Astrocyte (in vitro differentiated cells and primary cell): ENCODE measurements at regions not wholly inside any gene's neighbourhood (a gene's known extent, or its start where the extent isn't known, plus 50 kb on each side); places are given as distances from the start of the nearest gene placed in this dataset.

Source experiments
- DNase-seq: peaks from one replicate; pipeline ENCODE4 v3.0.0-alpha.2; 2010; ENCODE audit warnings: low read depth
- FAIRE-seq: peaks from 2 replicates; lab custom pipeline; 2011; peaks lifted over from hg19 to GRCh38; lab: Jason Lieb, UNC
- H2AFZ ChIP-seq: 2 replicates; pipeline ENCODE4 v1.6.0; 2012; ENCODE audit warnings: low read depth, low read length, inconsistent platforms
- H3K27ac ChIP-seq: 2 replicates; pipeline ENCODE4 v1.5.1; 2011; ENCODE audit warnings: low read depth, low read length, inconsistent platforms
- H3K27me3 ChIP-seq: 2 replicates; pipeline ENCODE4 v1.6.0; 2011; ENCODE audit warnings: low read length, inconsistent platforms; ENCODE audit not compliant: insufficient read depth
- H3K36me3 ChIP-seq: 2 replicates; pipeline ENCODE4 v1.5.1; 2011; ENCODE audit warnings: low read length, inconsistent platforms; ENCODE audit not compliant: insufficient read depth
- H3K4me1 ChIP-seq: 2 replicates; pipeline ENCODE4 v1.5.1; 2011; ENCODE audit warnings: low read length, inconsistent platforms; ENCODE audit not compliant: insufficient read depth
- H3K4me2 ChIP-seq: 2 replicates; pipeline ENCODE4 v1.6.0; 2012; ENCODE audit warnings: low read length, inconsistent platforms
- H3K4me3 ChIP-seq: 2 replicates; pipeline ENCODE4 v1.5.1; 2011; ENCODE audit warnings: low read depth, mild to moderate bottlenecking, low read length, inconsistent platforms; ENCODE audit not compliant: insufficient read depth
- H3K79me2 ChIP-seq: 2 replicates; pipeline ENCODE4 v1.6.0; 2012; ENCODE audit warnings: mild to moderate bottlenecking, low read length, inconsistent platforms; ENCODE audit not compliant: insufficient read depth
- H3K9ac ChIP-seq: 2 replicates; pipeline ENCODE4 v1.6.0; 2012; ENCODE audit warnings: mild to moderate bottlenecking, low read length, inconsistent platforms
- H3K9me3 ChIP-seq: 2 replicates; pipeline ENCODE4 v1.5.1; 2012; ENCODE audit warnings: low read depth, mild to moderate bottlenecking, low read length, inconsistent platforms; ENCODE audit not compliant: insufficient read depth
- H4K20me1 ChIP-seq: 2 replicates; pipeline ENCODE4 v1.6.0; 2012; ENCODE audit warnings: low read length, inconsistent platforms; ENCODE audit not compliant: insufficient read depth
- H3K27ac Mint-ChIP-seq: one replicate; pipeline ENCODE4 v1.8.0; 2021; ENCODE audit warnings: mild to moderate bottlenecking, mixed read lengths; ENCODE audit not compliant: unreplicated experiment
- H3K27me3 Mint-ChIP-seq: one replicate; pipeline ENCODE4 v1.8.0; 2021; ENCODE audit warnings: low read depth, mixed read lengths; ENCODE audit not compliant: unreplicated experiment
- H3K36me3 Mint-ChIP-seq: one replicate; pipeline ENCODE4 v1.8.0; 2021; ENCODE audit warnings: low read depth, mixed read lengths; ENCODE audit not compliant: unreplicated experiment
- H3K4me1 Mint-ChIP-seq: one replicate; pipeline ENCODE4 v1.8.0; 2021; ENCODE audit warnings: low read depth, mixed read lengths; ENCODE audit not compliant: unreplicated experiment
- H3K4me3 Mint-ChIP-seq: one replicate; pipeline ENCODE4 v1.8.0; 2021; ENCODE audit warnings: mild to moderate bottlenecking, moderate library complexity, mixed read lengths; ENCODE audit not compliant: unreplicated experiment
- H3K9me3 Mint-ChIP-seq: one replicate; pipeline ENCODE4 v1.8.0; 2021; ENCODE audit warnings: mild to moderate bottlenecking, mixed read lengths; ENCODE audit not compliant: unreplicated experiment
- CTCF ChIP-seq: IDR thresholded peaks from 2 replicates; pipeline ENCODE4 v1.5.1; 2011; ENCODE audit warnings: low read depth, mild to moderate bottlenecking, inconsistent platforms, low read length, moderate library complexity; ENCODE audit not compliant: insufficient read depth
- EZH2 ChIP-seq: IDR thresholded peaks from 2 replicates; pipeline ENCODE4 v1.6.1; 2012; ENCODE audit warnings: mild to moderate bottlenecking, low read length, inconsistent platforms; ENCODE audit not compliant: insufficient read depth

GRCh38 chr18:5732318-5732717, 163.0 kb downstream of the TMEM200C start:
- no peaks in the 10 kb centered on the region for H3K27me3 ChIP-seq
- Mint-ChIP-seq H3K4me3 (no peak overlapping the region), H3K27me3 (peaks cover 2% of the 10 kb centered on the region), H3K36me3 (no peaks in the 10 kb centered on the region), H3K27ac (no peak overlapping the region), H3K4me1 (peaks cover 3% of the 10 kb centered on the region), H3K9me3 (no peaks in the 10 kb centered on the region)
- H3K4me2 ChIP-seq = no peak overlapping the region
- no peaks in the 10 kb centered on the region for H3K4me1 ChIP-seq
- no peak for FAIRE-seq
- DNase-seq = no peak
- no peak overlapping the region for H3K27ac ChIP-seq
- no peak overlapping the region for H2AFZ ChIP-seq
- no peaks in the 10 kb centered on the region for H4K20me1 ChIP-seq
- H3K4me3 ChIP-seq = no peak overlapping the region
- no peaks in the 10 kb centered on the region for H3K79me2 ChIP-seq
- H3K9ac ChIP-seq = no peak overlapping the region
- no peaks in the 10 kb centered on the region for H3K9me3 ChIP-seq
- no peaks in the 10 kb centered on the region for H3K36me3 ChIP-seq
- TF ChIP-seq EZH2 (no peak), CTCF (no peak)

GRCh38 chr18:5729983-5730699, 165.2 kb downstream of the TMEM200C start:
- no peak for FAIRE-seq
- Mint-ChIP-seq H3K27me3 (peaks cover 2% of the 10 kb centered on the region), H3K9me3 (no peaks in the 10 kb centered on the region), H3K36me3 (no peaks in the 10 kb centered on the region), H3K4me1 (peaks cover 3% of the 10 kb centered on the region), H3K4me3 (no peak overlapping the region), H3K27ac (no peak overlapping the region)
- H2AFZ ChIP-seq = no peak overlapping the region
- no peak overlapping the region for H3K9ac ChIP-seq
- H4K20me1 ChIP-seq = no peaks in the 10 kb centered on the region
- H3K4me1 ChIP-seq = no peaks in the 10 kb centered on the region
- no peak overlapping the region for H3K27ac ChIP-seq
- no peaks in the 10 kb centered on the region for H3K36me3 ChIP-seq
- H3K9me3 ChIP-seq = no peaks in the 10 kb centered on the region
- DNase-seq = no peak
- no peak for TF ChIP-seq CTCF
- TF ChIP-seq EZH2 = no peak
- no peak overlapping the region for H3K4me3 ChIP-seq
- H3K4me2 ChIP-seq = no peak overlapping the region
- no peaks in the 10 kb centered on the region for H3K27me3 ChIP-seq
- H3K79me2 ChIP-seq = no peaks in the 10 kb centered on the region

- no peak for DNase-seq
- Mint-ChIP-seq H3K4me3 (no peak overlapping the region), H3K4me1 (peaks cover 3% of the 10 kb centered on the region), H3K36me3 (no peaks in the 10 kb centered on the region), H3K27ac (no peak overlapping the region), H3K27me3 (peaks cover 2% of the 10 kb centered on the region), H3K9me3 (no peaks in the 10 kb centered on the region)
- no peak overlapping the region for H3K9ac ChIP-seq
- H3K36me3 ChIP-seq = no peaks in the 10 kb centered on the region
- no peak for FAIRE-seq
- no peaks in the 10 kb centered on the region for H4K20me1 ChIP-seq
- H3K79me2 ChIP-seq = no peaks in the 10 kb centered on the region
- H3K4me3 ChIP-seq = no peak overlapping the region
- TF ChIP-seq EZH2 = no peak
- TF ChIP-seq CTCF = no peak
- no peaks in the 10 kb centered on the region for H3K4me1 ChIP-seq
- no peak overlapping the region for H3K27ac ChIP-seq
- no peak overlapping the region for H3K4me2 ChIP-seq
- no peaks in the 10 kb centered on the region for H3K27me3 ChIP-seq
- H3K9me3 ChIP-seq = no peaks in the 10 kb centered on the region
- H2AFZ ChIP-seq = no peak overlapping the region
These were observed 166.8 kb downstream of the TMEM200C start for GRCh38 chr18:5728531-5728930.
